Adrenal gland (tissue), 9 donors: ENCODE measurements at regions not wholly inside any gene's neighbourhood (a gene's known extent, or its start where the extent isn't known, plus 50 kb on each side); places are given as distances from the start of the nearest gene placed in this dataset.
A peak's percentile ranks its signal among the peaks of the same experiment; 100 is the strongest.

Experiments
- DNase-seq, 7 donors: peaks; one replicate each; pipeline ENCODE4 v3.0.0-alpha.2; 2019 to 2020
- H3K27ac ChIP-seq, 5 donors: fragments of 200-600 bp; sonication (generic) in 4 of 5; 1 replicate in 3 of 5; 2 replicates in 2 of 5; pipeline versions ENCODE4 v1.5.1 to v1.8.0; 2016 to 2020; ENCODE audit warnings: mild to moderate bottlenecking in 1 of 5
- H3K27me3 ChIP-seq: fragments of 200-600 bp; 2 replicates; pipeline ENCODE4 v1.8.0; 2021
- H3K36me3 ChIP-seq, 2 donors: fragments of 200-600 bp; replicated peaks in 1 of 2; 1 replicate in 1 of 2; 2 replicates in 1 of 2; pipeline versions ENCODE4 v1.5.1 to v1.8.0; 2018 to 2022
- H3K4me1 ChIP-seq, 2 donors: fragments of 200-600 bp; replicated peaks in 1 of 2; 1 replicate in 1 of 2; 2 replicates in 1 of 2; pipeline versions ENCODE4 v1.5.1 to v1.8.0; 2018 to 2021
- H3K4me3 ChIP-seq, 4 donors: fragments of 200-600 bp; sonication (generic) in 3 of 4; one replicate each; pipeline ENCODE4 v1.5.1; 2016 to 2018
- H3K9me3 ChIP-seq, 3 donors: fragments of 200-600 bp; sonication (generic) in 1 of 3; replicated peaks in 1 of 3; 1 replicate in 2 of 3; 2 replicates in 1 of 3; pipeline versions ENCODE4 v1.5.1 to v1.8.0; 2016 to 2021
- POLR2A ChIP-seq, 2 donors: fragments of 450-650 bp; IDR thresholded peaks; one replicate each; pipeline ENCODE4 v1.6.1; 2017; ENCODE audit warnings: antibody characterized with exemption in 2 of 2, mild to moderate bottlenecking in 2 of 2, moderate library complexity in 1 of 2
- WGBS, 4 donors: extraction: QIAGEN DNeasy Blood & Tissue Kit in 2 of 4; methylation state at CpG; one replicate each; pipeline versions ENCODE4 v1.1.5 to v1.1.7; 2013 to 2017; 5-methylcytosine and 5-hydroxymethylcytosine counted together
- intact Hi-C, 2 donors: fragments of 100-400 bp; cut with DNase I; formaldehyde crosslinking; loops; one replicate each; pipeline versions ENCODE4 v1.14.1 to v1.15.0; 2022 to 2023
- TF ChIP-seq, protein P1 (sequence below), 6 experiments: fragments of 450-650 bp in 4 of 6; fragments of 200-600 bp in 2 of 6; sonication (generic) in 1 of 6; IDR thresholded peaks; 1 replicate in 5 of 6; 2 replicates in 1 of 6; pipeline versions ENCODE4 v1.5.1 to v1.8.0; 2016 to 2021; ENCODE audit warnings: antibody characterized with exemption in 6 of 6, mild to moderate bottlenecking in 2 of 6, moderate library complexity in 1 of 6
- donor health status: healthy with polysubstance abuse.
- donor health status: Bipolar disorder and iron deficiency.
- donor health status: DM: yes; HTN: yes; CAD: no.
- donor health status: DM: no; HTN: no; CAD: no.
- donor health status: DM: no; HTN: no; CAD: no.

DNA sequence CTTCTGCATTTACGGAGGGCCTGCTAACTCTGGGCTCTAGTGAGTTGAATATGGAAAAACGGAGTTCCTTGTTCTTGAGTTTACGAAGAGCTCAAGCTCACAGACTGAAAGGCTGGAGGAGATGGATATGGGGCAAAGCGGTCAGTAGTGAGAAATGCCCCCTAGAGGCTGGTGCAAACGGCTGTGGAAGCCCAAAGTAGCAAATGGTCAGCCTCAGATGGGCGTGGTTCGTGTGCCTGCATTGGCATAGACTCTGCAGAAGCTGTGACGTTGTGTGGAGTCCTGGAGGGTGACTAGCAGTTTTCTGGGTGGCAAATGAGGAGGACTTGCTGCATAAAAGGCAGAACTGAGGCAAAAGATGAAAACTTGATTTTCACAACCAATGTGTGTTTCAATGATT is 93.6 kb upstream of the TWIST2 start:
- intact Hi-C loops, result no loop called here
- Histone ChIP-seq H3K9me3 (peaks cover 0 to 7% (median 0%) of the 10 kb centered on the region in 3 donors), H3K4me1 (no peaks in the 10 kb centered on the region), H3K36me3 (no peaks in the 10 kb centered on the region), H3K27ac (no peak overlapping the region), H3K27me3 (peaks cover 6% of the 10 kb centered on the region), H3K4me3 (no peak overlapping the region)
- no peak for TF ChIP-seq POLR2A (IDR thresholded peaks at IDR 0.05)
- TF ChIP-seq, protein P1, sequence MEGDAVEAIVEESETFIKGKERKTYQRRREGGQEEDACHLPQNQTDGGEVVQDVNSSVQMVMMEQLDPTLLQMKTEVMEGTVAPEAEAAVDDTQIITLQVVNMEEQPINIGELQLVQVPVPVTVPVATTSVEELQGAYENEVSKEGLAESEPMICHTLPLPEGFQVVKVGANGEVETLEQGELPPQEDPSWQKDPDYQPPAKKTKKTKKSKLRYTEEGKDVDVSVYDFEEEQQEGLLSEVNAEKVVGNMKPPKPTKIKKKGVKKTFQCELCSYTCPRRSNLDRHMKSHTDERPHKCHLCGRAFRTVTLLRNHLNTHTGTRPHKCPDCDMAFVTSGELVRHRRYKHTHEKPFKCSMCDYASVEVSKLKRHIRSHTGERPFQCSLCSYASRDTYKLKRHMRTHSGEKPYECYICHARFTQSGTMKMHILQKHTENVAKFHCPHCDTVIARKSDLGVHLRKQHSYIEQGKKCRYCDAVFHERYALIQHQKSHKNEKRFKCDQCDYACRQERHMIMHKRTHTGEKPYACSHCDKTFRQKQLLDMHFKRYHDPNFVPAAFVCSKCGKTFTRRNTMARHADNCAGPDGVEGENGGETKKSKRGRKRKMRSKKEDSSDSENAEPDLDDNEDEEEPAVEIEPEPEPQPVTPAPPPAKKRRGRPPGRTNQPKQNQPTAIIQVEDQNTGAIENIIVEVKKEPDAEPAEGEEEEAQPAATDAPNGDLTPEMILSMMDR (IDR thresholded peaks at IDR 0.05), result no peak
- DNase-seq, result no peak
- WGBS, 4 donors, result 63 to 68% (median 65%) methylated on average over 8 of the region's 8 CpGs

DNA sequence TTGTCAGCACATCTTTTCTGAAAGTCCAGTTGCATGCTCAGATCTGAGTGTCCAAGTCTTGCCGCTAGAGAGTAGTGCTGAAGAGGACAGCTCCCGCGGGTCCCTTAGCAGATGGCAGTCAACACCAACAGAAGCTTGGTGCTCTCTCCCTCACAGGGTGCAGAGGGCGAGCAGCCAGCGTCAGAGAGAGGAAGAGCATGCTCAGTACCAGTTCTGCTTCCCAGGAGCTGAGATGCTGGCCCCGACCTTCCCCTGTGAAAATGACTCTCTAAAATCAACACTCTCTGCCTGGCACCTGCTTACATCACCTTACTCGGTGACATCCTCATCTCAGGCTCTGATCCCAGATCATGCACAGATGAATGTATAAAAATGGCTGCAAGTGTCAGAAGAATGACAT is 86.0 kb upstream of the TWIST2 start:
- Histone ChIP-seq H3K4me3 (no peak overlapping the region), H3K4me1 (no peaks in the 10 kb centered on the region), H3K9me3 (no peaks in the 10 kb centered on the region), H3K27ac (no peak overlapping the region), H3K36me3 (no peaks in the 10 kb centered on the region), H3K27me3 (no peaks in the 10 kb centered on the region)
- 20 to 42% (median 26%) methylated on average over 4 to 7 of the region's 7 CpGs for WGBS, 4 donors
- peak in 1 of 7 donors; percentile 4 for DNase-seq
- intact Hi-C loops, result no loop called here
- no peak for TF ChIP-seq POLR2A (IDR thresholded peaks at IDR 0.05)
- TF ChIP-seq, protein P1 (IDR thresholded peaks at IDR 0.05), result no peak

DNA sequence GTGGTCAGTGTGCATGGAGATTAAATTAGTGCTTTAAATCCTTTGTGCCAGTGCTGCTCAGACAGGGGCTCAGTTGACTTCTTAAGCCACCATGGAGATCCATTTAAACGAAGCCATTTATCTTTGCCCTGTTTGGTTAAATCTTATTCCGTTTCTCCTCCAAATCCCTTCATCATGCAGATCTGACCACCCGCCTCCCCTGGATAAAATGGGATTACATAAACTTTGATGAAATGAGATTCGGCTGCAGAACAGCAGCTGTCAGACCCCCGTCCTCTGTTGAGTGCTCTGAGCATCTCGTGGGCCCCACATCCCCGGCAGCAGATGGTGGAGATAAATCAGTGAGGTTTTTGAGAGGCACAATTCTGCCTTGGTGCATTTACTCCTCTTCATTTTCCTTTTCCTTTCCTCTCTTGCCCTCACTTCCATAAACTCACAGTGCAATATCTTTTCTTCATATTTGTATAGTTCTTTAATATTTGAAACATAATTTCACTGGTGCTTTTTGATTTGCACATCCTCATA is 84.4 kb upstream of the TWIST2 start:
- no peak for DNase-seq
- intact Hi-C loops, result no loop called here
- Histone ChIP-seq H3K36me3 (no peaks in the 10 kb centered on the region), H3K9me3 (no peaks in the 10 kb centered on the region), H3K27me3 (no peaks in the 10 kb centered on the region), H3K4me3 (no peak overlapping the region), H3K4me1 (no peaks in the 10 kb centered on the region), H3K27ac (no peak overlapping the region)
- TF ChIP-seq, protein P1 (IDR thresholded peaks at IDR 0.05), result no peak
- no peak for TF ChIP-seq POLR2A (IDR thresholded peaks at IDR 0.05)
- WGBS, 4 donors, result 46 to 54% (median 50%) methylated on average over 7 of the region's 7 CpGs

DNA sequence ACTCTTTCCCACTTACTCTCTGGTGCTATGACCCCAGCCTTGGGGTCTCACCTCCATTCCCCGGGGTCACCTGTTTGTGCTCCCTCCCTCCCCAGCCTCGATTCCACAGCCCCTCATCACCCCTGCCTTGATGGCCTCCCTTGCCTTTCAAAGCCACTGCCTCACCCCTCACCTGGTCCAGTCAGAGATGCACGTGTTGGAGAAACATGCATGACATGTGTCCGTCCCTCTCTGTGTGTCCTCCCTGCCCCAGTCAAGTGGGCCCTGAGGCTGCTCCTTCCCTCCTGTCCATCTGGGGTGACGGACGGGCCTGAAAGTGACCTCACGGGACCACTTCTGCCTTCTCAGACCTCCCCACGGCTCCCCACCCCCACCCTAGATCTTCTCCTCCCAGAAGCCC is 82.3 kb upstream of the TWIST2 start:
- no peak overlapping the region for H3K4me3 ChIP-seq
- TF ChIP-seq, protein P1 (IDR thresholded peaks at IDR 0.05), result no peak
- TF ChIP-seq POLR2A (IDR thresholded peaks at IDR 0.05), result no peak
- no peaks in the 10 kb centered on the region for H3K9me3 ChIP-seq
- H3K27ac ChIP-seq, result no peak overlapping the region
- no peaks in the 10 kb centered on the region for H3K36me3 ChIP-seq
- DNase-seq, result no peak
- 52 to 71% (median 64%) methylated on average over 8 of the region's 8 CpGs for WGBS, 4 donors
- no peaks in the 10 kb centered on the region for H3K27me3 ChIP-seq
- H3K4me1 ChIP-seq, result no peaks in the 10 kb centered on the region
- intact Hi-C loops, result no loop called here
